Keratinocyte (primary cell): ENCODE measurements at regions not wholly inside any gene's neighbourhood (a gene's known extent, or its start where the extent isn't known, plus 50 kb on each side); places are given as distances from the start of the nearest gene placed in this dataset.

Experiments used
- DNase-seq: peaks from one replicate; pipeline ENCODE4 v3.0.0-alpha.2; 2011; ENCODE audit warnings: low read depth, missing footprints, low spot score
- FAIRE-seq: peaks from 2 replicates; lab custom pipeline; 2011; peaks lifted over from hg19 to GRCh38; lab: Jason Lieb, UNC
- H2AFZ ChIP-seq: 2 replicates; pipeline ENCODE4 v1.6.0; 2012; ENCODE audit warnings: low read length, control low read depth, inconsistent platforms; ENCODE audit not compliant: control insufficient read depth
- H3K27ac ChIP-seq: 2 replicates; pipeline ENCODE4 v1.5.1; 2011; ENCODE audit warnings: low read length; ENCODE audit not compliant: control insufficient read depth, insufficient read depth
- H3K27me3 ChIP-seq: 3 replicates; pipeline ENCODE4 v1.6.0; 2011; ENCODE audit warnings: low read length; ENCODE audit not compliant: control insufficient read depth, insufficient read depth; ENCODE audit errors: extremely low read depth
- H3K36me3 ChIP-seq, 2 experiments: 2 replicates in 1 of 2; 3 replicates in 1 of 2; pipeline ENCODE4 v1.5.1; 2011; ENCODE audit warnings: low read length in 2 of 2, mild to moderate bottlenecking in 1 of 2; ENCODE audit not compliant: control insufficient read depth in 2 of 2, insufficient read depth in 2 of 2; ENCODE audit errors: extremely low read depth in 1 of 2
- H3K4me1 ChIP-seq: 3 replicates; pipeline ENCODE4 v1.5.1; 2011; ENCODE audit warnings: low read length; ENCODE audit not compliant: control insufficient read depth, insufficient read depth; ENCODE audit errors: extremely low read depth
- H3K4me2 ChIP-seq: 3 replicates; pipeline ENCODE4 v1.6.0; 2011; ENCODE audit warnings: low read depth, low read length; ENCODE audit not compliant: control insufficient read depth, insufficient read depth; ENCODE audit errors: extremely low read depth
- H3K4me3 ChIP-seq, 3 experiments: fragments of 200-600 bp in 1 of 3; sonication (generic) in 1 of 3; 2 replicates in 2 of 3; 3 replicates in 1 of 3; pipeline ENCODE4 v1.5.1; 2011 to 2016; ENCODE audit warnings: low read length in 3 of 3, mild to moderate bottlenecking in 3 of 3, control low read depth in 2 of 3, inconsistent platforms in 1 of 3, low read depth in 1 of 3, mixed read lengths in 1 of 3, mixed run types in 1 of 3, moderate library complexity in 1 of 3; ENCODE audit not compliant: control insufficient read depth in 2 of 3, insufficient read depth in 2 of 3; ENCODE audit errors: extremely low read depth in 1 of 3
- H3K79me2 ChIP-seq: 2 replicates; pipeline ENCODE4 v1.6.0; 2012; ENCODE audit warnings: low read length; ENCODE audit not compliant: control insufficient read depth, insufficient read depth
- H3K9ac ChIP-seq: 3 replicates; pipeline ENCODE4 v1.6.0; 2011; ENCODE audit warnings: low read length; ENCODE audit not compliant: control insufficient read depth, insufficient read depth; ENCODE audit errors: extremely low read depth
- H3K9me1 ChIP-seq: 3 replicates; pipeline ENCODE4 v1.6.0; 2011; ENCODE audit warnings: low read length; ENCODE audit not compliant: control insufficient read depth, insufficient read depth; ENCODE audit errors: extremely low read depth
- H3K9me3 ChIP-seq: 2 replicates; pipeline ENCODE4 v1.5.1; 2012; ENCODE audit warnings: low read depth, low read length; ENCODE audit not compliant: control insufficient read depth
- H4K20me1 ChIP-seq: 3 replicates; pipeline ENCODE4 v1.6.0; 2011; ENCODE audit warnings: low read length; ENCODE audit not compliant: control insufficient read depth, insufficient read depth; ENCODE audit errors: extremely low read depth
- EZH2 ChIP-seq: IDR thresholded peaks from one replicate; pipeline ENCODE4 v1.6.1; 2012; ENCODE audit warnings: inconsistent platforms, mild to moderate bottlenecking, low read length, moderate library complexity
- dilution Hi-C: fragments of 300-500 bp; cut with MboI; formaldehyde crosslinking; loops from one replicate; pipeline ENCODE4 v1.7.0; 2020; ENCODE audit warnings: low sequenced_read_pairs; ENCODE audit not compliant: extremely low pct_ligation_motif_present
- TF ChIP-seq, protein P1 (sequence below), 3 experiments: IDR thresholded peaks in 1 of 3; conservative IDR thresholded peaks in 1 of 3; optimal IDR thresholded peaks in 1 of 3; 2 replicates in 2 of 3; 3 replicates in 1 of 3; pipeline versions ENCODE3 to v1.5.1; 2011; ENCODE audit warnings: low read length in 3 of 3, mild to moderate bottlenecking in 3 of 3, moderate library complexity in 2 of 3, control low read depth in 1 of 3, inconsistent platforms in 1 of 3; ENCODE audit not compliant: insufficient read depth in 2 of 3; ENCODE audit errors: extremely low read depth in 1 of 3

DNA sequence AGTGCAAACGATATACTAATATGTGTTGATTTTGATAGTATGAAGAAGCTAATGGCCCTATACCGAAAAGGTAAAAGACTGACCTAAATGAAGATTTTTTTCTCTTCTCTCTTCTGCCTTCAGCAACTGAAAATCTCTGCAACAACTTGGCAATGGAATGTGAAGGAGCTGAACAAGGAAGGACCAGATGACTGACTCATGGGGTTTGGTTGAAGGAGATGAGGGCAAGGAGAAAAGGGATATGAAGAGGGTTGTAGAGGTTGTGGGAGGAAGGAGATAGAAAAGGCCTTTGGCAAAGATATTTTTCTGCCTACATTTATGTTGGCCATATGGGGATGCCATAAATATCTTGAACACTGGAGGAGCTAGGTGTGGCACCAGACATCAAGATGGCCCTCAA is 129.7 kb upstream of the CHD1 start:
- Histone ChIP-seq H2AFZ (no peak overlapping the region), H4K20me1 (no peaks in the 10 kb centered on the region), H3K9me1 (no peaks in the 10 kb centered on the region), H3K27me3 (no peaks in the 10 kb centered on the region), H3K79me2 (no peaks in the 10 kb centered on the region), H3K4me3 (no peak overlapping the region), H3K9ac (no peak overlapping the region), H3K27ac (no peak overlapping the region), H3K36me3 (no peaks in the 10 kb centered on the region), H3K4me2 (no peak overlapping the region), H3K9me3 (no peaks in the 10 kb centered on the region), H3K4me1 (peaks cover 21% of the 10 kb centered on the region)
- FAIRE-seq: no peak
- TF ChIP-seq EZH2: no peak
- TF ChIP-seq, protein P1, sequence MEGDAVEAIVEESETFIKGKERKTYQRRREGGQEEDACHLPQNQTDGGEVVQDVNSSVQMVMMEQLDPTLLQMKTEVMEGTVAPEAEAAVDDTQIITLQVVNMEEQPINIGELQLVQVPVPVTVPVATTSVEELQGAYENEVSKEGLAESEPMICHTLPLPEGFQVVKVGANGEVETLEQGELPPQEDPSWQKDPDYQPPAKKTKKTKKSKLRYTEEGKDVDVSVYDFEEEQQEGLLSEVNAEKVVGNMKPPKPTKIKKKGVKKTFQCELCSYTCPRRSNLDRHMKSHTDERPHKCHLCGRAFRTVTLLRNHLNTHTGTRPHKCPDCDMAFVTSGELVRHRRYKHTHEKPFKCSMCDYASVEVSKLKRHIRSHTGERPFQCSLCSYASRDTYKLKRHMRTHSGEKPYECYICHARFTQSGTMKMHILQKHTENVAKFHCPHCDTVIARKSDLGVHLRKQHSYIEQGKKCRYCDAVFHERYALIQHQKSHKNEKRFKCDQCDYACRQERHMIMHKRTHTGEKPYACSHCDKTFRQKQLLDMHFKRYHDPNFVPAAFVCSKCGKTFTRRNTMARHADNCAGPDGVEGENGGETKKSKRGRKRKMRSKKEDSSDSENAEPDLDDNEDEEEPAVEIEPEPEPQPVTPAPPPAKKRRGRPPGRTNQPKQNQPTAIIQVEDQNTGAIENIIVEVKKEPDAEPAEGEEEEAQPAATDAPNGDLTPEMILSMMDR (optimal IDR thresholded peaks at IDR 0.05 in 1 of 3, IDR thresholded peaks at IDR 0.05 in 1 of 3, conservative IDR thresholded peaks at IDR 0.05 in 1 of 3; ENCODE audit: extremely low read depth in 1 of 3, insufficient read depth in 2 of 3, low read length in 3 of 3): no peak
- dilution Hi-C loops: no loop called here
- no peak for DNase-seq

DNA sequence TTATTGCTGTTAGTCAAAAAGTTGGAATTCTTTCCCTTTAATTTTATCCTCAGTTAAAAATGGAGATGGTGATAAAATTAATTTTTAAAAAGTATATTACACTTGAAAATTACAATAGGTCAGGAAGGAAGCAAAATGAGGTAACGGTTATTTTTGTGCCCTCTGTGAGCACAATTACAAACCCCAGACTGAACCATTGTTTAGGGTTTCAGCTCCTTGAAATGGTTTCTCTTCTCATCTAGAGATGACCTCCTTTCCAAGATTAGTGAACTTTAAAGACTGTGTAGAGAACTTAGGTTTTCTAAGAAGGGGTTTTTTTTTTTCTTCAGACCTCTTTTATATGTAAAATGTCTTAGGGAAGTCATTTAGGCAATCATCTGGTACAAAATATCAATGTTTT is 126.2 kb upstream of the CHD1 start:
- H3K4me3 ChIP-seq: no peak overlapping the region
- no peaks in the 10 kb centered on the region for H3K9me1 ChIP-seq
- DNase-seq (no peak), FAIRE-seq (no peak)
- H4K20me1 ChIP-seq: no peaks in the 10 kb centered on the region
- TF ChIP-seq, protein P1 (optimal IDR thresholded peaks at IDR 0.05 in 1 of 3, IDR thresholded peaks at IDR 0.05 in 1 of 3, conservative IDR thresholded peaks at IDR 0.05 in 1 of 3; ENCODE audit: extremely low read depth in 1 of 3, insufficient read depth in 2 of 3, low read length in 3 of 3): no peak
- TF ChIP-seq EZH2: no peak
- H3K36me3 ChIP-seq: no peaks in the 10 kb centered on the region
- dilution Hi-C loops: no loop called here
- no peak overlapping the region for H2AFZ ChIP-seq
- H3K4me1 ChIP-seq: no peaks in the 10 kb centered on the region
- no peak overlapping the region for H3K4me2 ChIP-seq
- no peaks in the 10 kb centered on the region for H3K9me3 ChIP-seq
- no peak overlapping the region for H3K9ac ChIP-seq
- H3K27me3 ChIP-seq: no peaks in the 10 kb centered on the region
- H3K79me2 ChIP-seq: no peaks in the 10 kb centered on the region
- H3K27ac ChIP-seq: no peak overlapping the region
